ENCODE measurements at regions not wholly inside any gene's neighbourhood (a gene's known extent, or its start where the extent isn't known, plus 50 kb on each side); places are given as distances from the start of the nearest gene placed in this dataset.

DNA sequence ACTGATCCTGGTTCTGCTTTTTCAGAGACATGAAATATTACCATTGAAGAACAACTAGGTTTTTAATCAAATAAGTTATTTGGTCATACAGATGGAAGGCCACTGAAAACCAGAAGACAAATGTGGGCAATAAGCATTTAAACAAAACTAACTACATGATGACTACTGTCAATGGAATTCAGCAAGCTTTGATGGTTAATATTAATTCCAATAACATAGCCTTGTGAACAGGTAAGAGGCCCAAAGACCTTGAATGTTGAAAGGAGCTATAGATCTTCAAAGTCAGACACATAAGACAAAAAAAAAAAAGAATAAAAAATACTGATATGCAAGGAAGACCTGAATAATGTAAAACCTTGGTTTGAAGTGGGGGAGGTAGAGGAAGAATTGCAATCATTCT lies 1955.6 kb upstream of the CELF4 start:
- no peaks in the 10 kb centered on the region for H3K36me3 ChIP-seq (ENCODE audit: control insufficient read depth, insufficient read depth, low read length)
- no peaks in the 10 kb centered on the region for H3K9me3 ChIP-seq
- no TSS peak for BruUV-seq (replicated peaks)
- no peak overlapping the region for H3K4me3 ChIP-seq (ENCODE audit: low read depth, low read length)
- TF ChIP-seq CTCF (IDR thresholded peaks at IDR 0.05; ENCODE audit: insufficient read depth in 1 of 2, low read depth in 1 of 2, low read length in 1 of 2, severe bottlenecking in 1 of 2, unreplicated experiment in 1 of 2): no peak
- ChIA-PET POLR2A (no interaction called here), CTCF (no interaction called here)
- Mint-ChIP-seq H3K27me3 (ENCODE audit: insufficient read depth, unreplicated experiment) (no peaks in the 10 kb centered on the region), H3K27ac (ENCODE audit: unreplicated experiment) (no peak overlapping the region), H3K4me3 (ENCODE audit: unreplicated experiment) (no peak overlapping the region), H3K36me3 (ENCODE audit: insufficient read depth, unreplicated experiment) (no peaks in the 10 kb centered on the region), H3K9me3 (ENCODE audit: unreplicated experiment) (no peaks in the 10 kb centered on the region), H3K4me1 (ENCODE audit: low read depth, unreplicated experiment) (peaks cover 7% of the 10 kb centered on the region)
- intact Hi-C loops (cut with micrococcal nuclease; ENCODE audit: unreplicated experiment): no loop called here
- H3K27me3 ChIP-seq (replicated peaks; ENCODE audit: control insufficient read depth, insufficient read depth, low read length): no peaks in the 10 kb centered on the region
- H3K4me1 ChIP-seq: peaks cover 16% of the 10 kb centered on the region
- no peak for DNase-seq

- no peak for DNase-seq
- Mint-ChIP-seq H3K4me1 (ENCODE audit: low read depth, unreplicated experiment) (peaks cover 7% of the 10 kb centered on the region), H3K36me3 (ENCODE audit: insufficient read depth, unreplicated experiment) (no peaks in the 10 kb centered on the region), H3K27ac (ENCODE audit: unreplicated experiment) (no peak overlapping the region), H3K9me3 (ENCODE audit: unreplicated experiment) (no peaks in the 10 kb centered on the region), H3K27me3 (ENCODE audit: insufficient read depth, unreplicated experiment) (no peaks in the 10 kb centered on the region), H3K4me3 (ENCODE audit: unreplicated experiment) (no peak overlapping the region)
- intact Hi-C loops (cut with micrococcal nuclease; ENCODE audit: unreplicated experiment): no loop called here
- POLR2A ChIA-PET: no interaction called here
- H3K9me3 ChIP-seq: no peaks in the 10 kb centered on the region
- CTCF ChIA-PET: no interaction called here
- no TSS peak for BruUV-seq (replicated peaks)
- H3K4me1 ChIP-seq: peaks cover 16% of the 10 kb centered on the region
- no peaks in the 10 kb centered on the region for H3K27me3 ChIP-seq (replicated peaks; ENCODE audit: control insufficient read depth, insufficient read depth, low read length)
- no peaks in the 10 kb centered on the region for H3K36me3 ChIP-seq (ENCODE audit: control insufficient read depth, insufficient read depth, low read length)
- no peak overlapping the region for H3K4me3 ChIP-seq (ENCODE audit: low read depth, low read length)
- TF ChIP-seq CTCF (IDR thresholded peaks at IDR 0.05; ENCODE audit: insufficient read depth in 1 of 2, low read depth in 1 of 2, low read length in 1 of 2, severe bottlenecking in 1 of 2, unreplicated experiment in 1 of 2): no peak
These were observed 1954.1 kb upstream of the CELF4 start for GRCh38 chr18:39519741-39520140.

DNA sequence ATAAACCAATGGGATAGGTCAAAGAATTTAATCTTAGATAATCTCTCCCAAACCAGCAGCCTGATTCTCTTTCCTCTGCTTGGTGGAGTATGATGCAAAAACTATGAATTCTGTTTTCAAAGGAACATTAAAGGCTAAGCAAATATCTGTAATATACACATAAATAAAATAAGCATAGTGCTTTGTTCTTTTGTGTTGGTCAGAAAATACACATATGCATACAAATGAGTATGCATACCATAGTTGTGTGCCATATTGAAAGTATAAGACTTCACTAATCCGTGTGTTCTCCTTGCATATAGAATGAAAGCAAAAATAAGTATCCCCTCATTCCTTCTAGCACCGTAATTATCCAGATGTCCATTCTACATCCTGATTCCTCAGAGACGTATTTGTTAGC lies 1949.7 kb upstream of the CELF4 start:
- Mint-ChIP-seq H3K27ac (ENCODE audit: unreplicated experiment) (no peak overlapping the region), H3K9me3 (ENCODE audit: unreplicated experiment) (no peaks in the 10 kb centered on the region), H3K27me3 (ENCODE audit: insufficient read depth, unreplicated experiment) (no peaks in the 10 kb centered on the region), H3K36me3 (ENCODE audit: insufficient read depth, unreplicated experiment) (no peaks in the 10 kb centered on the region), H3K4me3 (ENCODE audit: unreplicated experiment) (no peak overlapping the region), H3K4me1 (ENCODE audit: low read depth, unreplicated experiment) (peaks cover 13% of the 10 kb centered on the region)
- Histone ChIP-seq H3K4me3 (ENCODE audit: low read depth, low read length) (no peak overlapping the region), H3K27me3 (replicated peaks; ENCODE audit: control insufficient read depth, insufficient read depth, low read length) (no peaks in the 10 kb centered on the region), H3K36me3 (ENCODE audit: control insufficient read depth, insufficient read depth, low read length) (no peaks in the 10 kb centered on the region), H3K4me1 (no peaks in the 10 kb centered on the region), H3K9me3 (no peaks in the 10 kb centered on the region)
- ChIA-PET POLR2A (no interaction called here), CTCF (no interaction called here)
- intact Hi-C loops (cut with micrococcal nuclease; ENCODE audit: unreplicated experiment): no loop called here
- TF ChIP-seq CTCF (IDR thresholded peaks at IDR 0.05; ENCODE audit: insufficient read depth in 1 of 2, low read depth in 1 of 2, low read length in 1 of 2, severe bottlenecking in 1 of 2, unreplicated experiment in 1 of 2): no peak
- no TSS peak for BruUV-seq (replicated peaks)
- no peak for DNase-seq

Data from Caco-2 (cell line).